GM12874 (cell line): ENCODE measurements at regions not wholly inside any gene's neighbourhood (a gene's known extent, or its start where the extent isn't known, plus 50 kb on each side); places are given as distances from the start of the nearest gene placed in this dataset.

Experiments used
- TF ChIP-seq, protein P1 (sequence below): IDR thresholded peaks from 2 replicates; pipeline ENCODE4 v1.5.1; 2011; ENCODE audit warnings: low read depth, mild to moderate bottlenecking, control low read depth, low read length, moderate library complexity; ENCODE audit not compliant: insufficient read depth

DNA sequence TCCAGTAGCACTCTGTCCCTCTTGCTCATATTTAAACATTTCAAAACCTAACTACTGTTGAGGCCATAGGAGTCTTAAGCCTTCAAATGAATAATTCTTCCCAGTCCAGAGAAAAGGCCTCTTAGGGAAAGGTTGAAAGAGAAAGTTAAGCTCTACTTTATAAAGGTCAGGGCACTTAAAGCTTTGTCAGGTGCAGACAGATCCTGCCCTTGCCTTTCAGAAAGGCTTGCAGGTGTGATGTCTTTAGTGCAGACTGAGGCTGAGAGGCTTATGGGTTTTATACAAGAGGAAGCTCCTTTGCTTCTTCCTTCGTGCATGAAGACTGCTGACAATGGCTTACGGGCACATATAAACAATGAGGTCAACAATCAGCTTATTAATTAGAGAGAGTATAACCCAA is 105.0 kb upstream of the LINC00305 start:
- TF ChIP-seq, protein P1, sequence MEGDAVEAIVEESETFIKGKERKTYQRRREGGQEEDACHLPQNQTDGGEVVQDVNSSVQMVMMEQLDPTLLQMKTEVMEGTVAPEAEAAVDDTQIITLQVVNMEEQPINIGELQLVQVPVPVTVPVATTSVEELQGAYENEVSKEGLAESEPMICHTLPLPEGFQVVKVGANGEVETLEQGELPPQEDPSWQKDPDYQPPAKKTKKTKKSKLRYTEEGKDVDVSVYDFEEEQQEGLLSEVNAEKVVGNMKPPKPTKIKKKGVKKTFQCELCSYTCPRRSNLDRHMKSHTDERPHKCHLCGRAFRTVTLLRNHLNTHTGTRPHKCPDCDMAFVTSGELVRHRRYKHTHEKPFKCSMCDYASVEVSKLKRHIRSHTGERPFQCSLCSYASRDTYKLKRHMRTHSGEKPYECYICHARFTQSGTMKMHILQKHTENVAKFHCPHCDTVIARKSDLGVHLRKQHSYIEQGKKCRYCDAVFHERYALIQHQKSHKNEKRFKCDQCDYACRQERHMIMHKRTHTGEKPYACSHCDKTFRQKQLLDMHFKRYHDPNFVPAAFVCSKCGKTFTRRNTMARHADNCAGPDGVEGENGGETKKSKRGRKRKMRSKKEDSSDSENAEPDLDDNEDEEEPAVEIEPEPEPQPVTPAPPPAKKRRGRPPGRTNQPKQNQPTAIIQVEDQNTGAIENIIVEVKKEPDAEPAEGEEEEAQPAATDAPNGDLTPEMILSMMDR: no peak

GRCh38 chr18:64253222-64253621 is 104.3 kb upstream of the LINC00305 start:
- TF ChIP-seq, protein P1: no peak

DNA sequence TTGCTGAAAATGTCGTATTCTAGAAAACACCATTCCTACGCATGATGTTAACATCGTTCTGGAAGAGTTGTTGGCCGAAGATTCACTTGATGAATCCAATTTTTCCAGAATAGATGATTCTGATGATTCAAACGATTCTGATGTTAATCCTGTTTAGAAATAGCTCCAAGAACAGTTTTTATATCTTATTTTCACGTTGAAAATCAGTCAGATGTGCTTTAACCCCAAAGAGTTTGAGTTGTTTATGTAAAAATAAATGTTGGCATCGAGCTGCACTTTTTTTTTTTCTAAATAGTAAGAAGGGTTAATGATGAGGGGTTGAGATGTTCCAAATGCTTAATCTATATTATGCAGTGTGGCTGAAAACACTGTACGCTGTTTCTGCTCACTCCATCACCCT is 99.9 kb upstream of the LINC00305 start:
- TF ChIP-seq, protein P1: no peak

DNA sequence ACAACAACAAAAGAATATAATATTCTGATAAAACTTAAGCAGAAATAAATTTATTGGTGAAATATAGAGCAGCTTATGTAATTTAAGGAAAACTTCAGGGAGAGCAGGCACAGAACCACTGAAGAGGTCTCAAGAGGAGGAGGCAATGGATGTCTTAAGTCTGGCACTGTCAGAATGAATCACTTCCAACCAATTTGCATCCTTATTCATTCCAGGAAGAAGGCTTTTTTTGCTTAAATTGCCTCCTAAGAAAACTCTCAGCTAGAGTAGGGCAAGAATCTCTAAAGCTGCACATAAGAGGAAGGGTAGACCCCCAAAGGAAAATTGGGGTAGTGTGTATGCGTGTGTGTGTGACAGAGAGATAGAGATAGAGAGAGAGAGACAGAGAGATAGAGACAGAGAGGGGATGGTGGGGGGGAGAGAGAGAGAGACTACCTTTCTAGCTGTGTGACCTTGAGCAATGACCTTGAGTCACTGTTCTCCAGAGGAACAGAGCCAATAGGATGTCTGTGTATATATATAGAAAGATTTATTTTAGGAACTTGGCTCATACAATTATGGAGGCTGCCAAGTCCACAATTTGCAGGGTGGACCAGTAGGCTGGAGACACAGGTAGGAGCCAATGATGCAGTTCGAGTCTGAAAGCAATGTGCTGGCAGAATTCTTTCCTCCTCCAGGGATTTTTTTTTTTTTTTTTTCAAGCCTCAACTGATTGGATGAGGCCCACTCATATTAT is 96.4 kb upstream of the LINC00305 start:
- TF ChIP-seq, protein P1: no peak

DNA sequence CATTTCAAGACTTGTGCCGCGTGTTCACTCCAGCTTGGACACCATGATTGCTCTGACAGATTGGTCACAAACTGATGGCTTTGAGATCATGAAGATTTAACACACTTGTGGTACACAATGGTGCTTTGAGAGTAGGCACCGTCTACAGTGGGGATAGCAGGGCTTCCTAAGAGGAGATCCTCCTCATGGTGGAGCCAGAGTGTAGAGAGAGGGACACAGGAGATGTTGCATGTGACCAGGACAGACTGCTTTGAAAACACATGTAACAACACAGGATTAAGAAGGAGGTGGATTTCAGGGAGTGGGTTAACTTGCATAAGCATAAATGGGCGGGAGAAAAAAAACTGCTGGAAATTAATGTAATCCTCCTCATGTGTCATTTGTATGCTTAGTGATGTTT is 95.7 kb upstream of the LINC00305 start:
- TF ChIP-seq, protein P1: peak; percentile 10; the same call in 1 of the 2 replicates

DNA sequence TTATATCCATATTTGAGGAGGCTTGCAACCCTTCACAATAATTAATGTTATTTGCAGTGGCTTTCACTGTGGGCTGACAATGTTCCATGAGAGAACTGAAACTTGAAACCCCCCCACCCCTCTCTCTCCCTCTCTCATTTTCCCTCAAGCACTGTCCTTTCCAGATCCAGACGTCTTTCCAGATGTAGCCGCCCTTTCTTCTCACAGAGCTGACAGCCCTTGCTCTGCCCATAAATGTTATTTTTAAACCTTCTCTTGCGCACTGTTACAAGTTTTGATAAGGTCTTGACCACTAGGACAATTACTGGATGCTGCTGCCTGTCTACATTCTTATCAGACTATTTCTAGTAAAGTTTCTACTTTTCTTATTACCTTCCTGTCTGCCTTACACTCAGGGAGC is 91.4 kb upstream of the LINC00305 start:
- TF ChIP-seq, protein P1: no peak

GRCh38 chr18:64238076-64238475 is 89.2 kb upstream of the LINC00305 start:
- TF ChIP-seq, protein P1: no peak

GRCh38 chr18:64234321-64234720 is 85.4 kb upstream of the LINC00305 start:
- TF ChIP-seq, protein P1: no peak
